DMS153 (cell line): ENCODE measurements at regions not wholly inside any gene's neighbourhood (a gene's known extent, or its start where the extent isn't known, plus 50 kb on each side); places are given as distances from the start of the nearest gene placed in this dataset.

Experiments
- DNase-seq: peaks from one replicate; lab custom pipeline; 2025; lab: John Stamatoyannopoulos, UW

DNA sequence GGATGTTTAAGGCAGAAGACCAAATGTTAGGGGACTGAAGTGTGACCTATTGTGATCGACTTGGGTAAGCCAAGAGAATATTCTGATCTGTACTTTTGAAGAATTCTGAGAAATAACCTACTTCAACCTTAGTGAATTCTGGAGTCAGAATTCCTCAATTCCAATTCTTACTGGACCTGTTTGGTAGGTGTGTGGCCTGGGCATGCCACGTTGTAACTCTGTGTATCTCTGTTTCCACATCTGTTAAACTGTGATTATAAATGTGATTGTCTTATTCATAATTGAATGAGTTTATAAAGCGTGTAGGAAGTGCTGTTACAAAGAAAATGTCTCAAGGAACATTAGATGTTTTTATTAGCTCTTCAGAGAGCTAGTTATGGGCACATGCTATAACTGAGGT is 64.5 kb downstream of the TUSC1 start:
- no peak for DNase-seq

DNA sequence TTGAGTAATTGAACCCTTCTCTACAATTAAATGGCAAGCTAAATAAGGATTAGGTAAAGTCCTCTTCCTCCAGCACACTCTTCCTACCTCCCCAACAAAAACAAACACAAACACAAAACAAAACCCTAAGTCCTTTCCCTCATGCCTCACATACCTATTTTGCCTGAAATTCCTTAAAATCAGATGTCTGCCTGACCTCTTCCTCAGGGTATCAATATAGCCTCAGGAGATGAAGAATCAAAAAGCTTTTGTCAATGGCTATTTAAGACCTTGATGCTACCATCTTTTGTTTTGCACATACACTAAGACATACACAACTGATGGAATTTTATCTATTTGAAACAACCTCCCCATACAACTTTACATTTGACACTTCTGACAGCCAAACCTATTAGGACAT is 75.1 kb downstream of the TUSC1 start:
- no peak for DNase-seq

DNA sequence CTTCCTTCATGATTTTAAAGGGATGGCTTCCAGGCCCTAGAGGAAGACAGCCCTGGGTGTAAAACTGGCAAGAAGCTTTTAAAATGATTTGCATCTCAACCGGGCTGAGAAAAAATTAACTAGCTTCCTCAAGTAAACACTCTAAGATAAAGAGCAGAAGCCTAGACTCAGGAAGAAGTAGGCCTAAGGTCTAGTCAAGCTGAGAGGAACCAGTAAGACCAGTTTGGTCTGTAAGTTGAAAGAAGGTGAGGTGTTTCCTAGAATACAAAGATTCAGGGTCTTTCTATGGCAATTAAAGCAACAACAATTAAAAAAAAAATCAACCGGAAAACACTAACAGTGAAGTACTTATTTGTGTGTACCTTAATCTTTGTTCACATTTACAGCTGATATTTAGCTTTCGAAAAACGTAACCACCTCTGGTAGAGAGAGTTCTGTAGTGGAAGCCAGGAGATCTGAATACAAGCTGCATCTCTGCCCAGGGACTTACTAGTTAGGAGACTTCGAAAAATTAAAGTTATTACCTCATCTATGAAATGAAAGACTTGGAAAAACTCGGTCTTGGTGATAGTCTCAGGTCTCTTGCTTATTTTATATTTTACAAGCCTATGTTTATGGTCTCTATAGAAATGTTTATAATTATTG is 75.7 kb downstream of the TUSC1 start:
- no peak for DNase-seq

DNA sequence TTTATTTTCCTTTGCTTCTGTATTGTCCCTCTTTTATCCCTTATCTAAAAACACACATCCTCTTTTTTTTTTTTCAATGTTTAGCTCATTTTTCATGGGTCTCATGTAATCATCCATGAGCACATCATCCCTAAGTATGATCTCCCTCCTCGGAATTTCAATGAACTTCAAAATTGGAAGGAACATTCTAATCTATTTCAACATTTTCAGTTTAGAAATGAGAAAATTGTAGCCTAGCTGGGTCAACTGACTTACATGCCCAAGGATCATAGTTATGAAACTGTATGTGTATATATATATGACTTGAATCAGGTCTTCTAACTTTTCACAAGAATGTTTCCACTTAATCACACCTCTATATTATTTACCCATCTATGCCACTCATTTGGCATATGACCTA is 77.7 kb downstream of the TUSC1 start:
- no peak for DNase-seq

DNA sequence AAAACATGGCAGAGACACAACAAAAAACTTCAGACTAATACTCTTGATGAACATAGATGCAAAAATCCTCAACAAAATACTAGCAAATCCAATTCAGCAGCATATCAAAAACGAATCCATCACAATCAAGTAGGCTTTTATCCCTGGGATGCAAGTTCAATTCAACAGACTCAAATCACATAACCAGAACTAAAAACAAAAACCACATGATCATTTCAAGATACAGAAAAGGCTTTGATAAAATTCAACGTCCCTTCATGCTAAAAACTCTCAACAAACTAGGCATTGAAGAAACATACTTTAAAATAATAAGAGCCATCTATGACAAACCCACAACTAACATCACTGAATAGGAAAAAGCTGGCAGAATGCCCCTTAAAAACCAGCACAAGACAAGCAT is 93.6 kb downstream of the TUSC1 start:
- DNase-seq = no peak

DNA sequence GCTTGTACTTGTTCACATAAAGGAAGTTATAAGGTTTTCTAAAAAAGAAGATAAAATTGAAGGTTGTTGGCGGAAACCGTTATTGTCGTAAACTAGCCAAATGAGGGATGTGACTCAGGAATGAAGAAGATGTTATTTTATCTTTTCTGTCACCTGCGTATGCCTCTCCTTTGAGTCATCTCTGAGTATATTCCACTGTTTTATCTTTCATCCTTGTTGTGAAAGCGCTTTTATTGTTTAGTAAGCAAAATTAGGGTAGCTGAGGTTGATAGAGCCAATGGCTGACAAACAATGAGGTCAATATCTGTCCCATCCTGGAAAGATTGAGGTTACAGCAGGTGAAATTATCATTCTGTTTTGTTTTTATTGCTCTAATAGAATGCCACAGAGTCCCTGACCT is 105.0 kb downstream of the TUSC1 start:
- no peak for DNase-seq

DNA sequence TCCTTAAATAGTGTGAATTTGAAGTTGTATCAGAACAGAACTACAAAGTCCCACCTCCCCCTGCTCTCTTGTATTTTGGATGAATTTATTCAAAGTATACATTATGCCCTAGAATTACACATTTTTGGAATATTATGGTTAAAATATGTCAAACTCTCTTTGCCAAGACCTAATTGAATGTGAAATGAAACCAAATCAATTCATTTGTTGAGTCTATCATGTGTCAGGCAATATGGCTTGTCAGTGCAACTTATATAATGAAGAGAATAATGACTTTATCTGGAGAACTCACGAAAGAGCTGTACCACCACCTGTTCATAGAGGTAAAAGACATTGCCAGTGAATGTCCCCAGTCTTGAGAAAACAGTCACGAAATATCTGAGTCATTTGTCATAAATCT is 106.8 kb downstream of the TUSC1 start:
- no peak for DNase-seq

DNA sequence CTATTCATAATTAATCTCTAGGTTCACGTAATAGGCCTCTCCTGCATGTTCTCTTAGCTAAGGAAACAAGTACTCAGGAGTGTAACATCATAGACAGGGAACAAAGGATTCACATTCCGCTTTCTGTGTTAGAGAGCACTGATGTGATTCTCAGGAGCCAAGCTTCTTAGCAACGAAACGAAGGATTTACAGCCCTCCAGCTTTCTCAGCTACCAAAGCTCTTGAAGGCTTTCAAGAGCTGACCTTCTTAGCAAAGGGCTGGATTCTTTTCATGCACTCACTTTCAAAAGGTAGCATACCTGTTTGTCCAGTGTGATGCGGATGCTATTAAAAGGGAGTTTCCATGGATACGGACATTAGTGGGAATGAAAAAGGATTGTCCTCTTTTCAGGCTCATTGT is 107.4 kb downstream of the TUSC1 start:
- DNase-seq = no peak

DNA sequence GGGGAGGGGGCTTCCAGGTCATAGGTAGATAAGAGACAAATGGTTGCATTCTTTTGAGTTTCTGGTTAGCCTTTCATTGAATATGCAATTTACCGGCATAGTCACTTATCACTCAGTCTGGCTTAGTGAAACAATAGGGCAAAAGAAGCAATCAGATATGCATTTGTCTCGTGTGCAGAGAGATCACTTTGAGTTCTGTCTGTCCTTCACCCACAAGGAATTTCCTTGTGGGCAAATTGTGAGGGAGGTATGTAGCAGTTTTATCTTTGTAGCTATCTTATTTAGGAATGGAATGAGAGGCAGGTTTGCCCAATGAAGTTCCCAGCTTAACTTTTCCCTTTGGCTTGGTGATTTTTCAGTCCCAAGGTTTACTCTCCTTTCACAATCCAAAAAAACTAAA is 116.1 kb downstream of the TUSC1 start:
- DNase-seq = no peak

DNA sequence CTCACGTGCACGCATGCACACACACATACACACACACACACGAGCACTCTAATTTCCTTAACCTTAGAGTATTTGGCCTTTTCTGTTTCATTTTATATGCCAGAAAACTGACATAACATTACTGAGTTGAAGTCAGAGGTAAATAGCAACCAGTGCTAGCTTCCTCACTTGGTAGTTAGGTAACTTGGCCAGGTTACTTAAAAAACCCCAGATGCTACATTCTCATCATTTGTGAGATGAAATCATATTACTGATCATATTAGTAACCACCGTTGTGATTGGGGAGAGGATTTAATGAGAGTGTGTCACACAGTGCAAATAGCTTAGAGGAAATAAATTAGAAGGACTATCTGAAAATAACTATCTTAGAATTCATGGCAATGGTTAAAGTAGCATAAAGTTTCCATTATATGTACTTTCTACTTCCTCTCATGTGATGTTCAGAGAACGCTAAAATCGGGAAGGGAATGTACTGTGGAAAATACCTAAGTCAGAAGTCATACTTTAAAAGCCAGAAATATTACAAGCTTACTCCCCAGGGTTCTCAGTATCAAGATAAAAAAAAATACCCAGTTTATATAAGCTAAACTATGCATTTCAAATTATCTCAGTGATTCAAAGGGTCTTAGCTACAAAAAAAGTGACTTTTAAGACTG is 120.5 kb downstream of the TUSC1 start:
- DNase-seq = no peak

DNA sequence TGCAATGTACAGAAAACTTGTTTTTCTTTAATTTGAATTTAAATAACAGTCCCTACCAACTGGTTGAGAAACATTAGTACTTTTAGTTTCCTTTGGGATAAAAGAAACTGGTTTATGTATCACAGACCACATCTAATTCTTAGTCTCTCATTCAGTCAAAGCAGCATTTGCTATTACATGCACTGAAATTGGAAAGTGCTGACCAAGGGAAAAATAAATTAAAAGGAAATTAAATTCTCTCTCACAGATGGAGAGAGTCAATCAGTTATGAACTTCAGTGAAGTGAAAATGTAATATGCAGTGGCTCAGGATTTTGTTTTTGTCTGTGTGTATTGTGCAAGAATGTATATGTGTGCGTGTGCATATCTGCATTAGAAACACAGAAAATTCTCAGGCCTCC is 121.7 kb downstream of the TUSC1 start:
- no peak for DNase-seq

DNA sequence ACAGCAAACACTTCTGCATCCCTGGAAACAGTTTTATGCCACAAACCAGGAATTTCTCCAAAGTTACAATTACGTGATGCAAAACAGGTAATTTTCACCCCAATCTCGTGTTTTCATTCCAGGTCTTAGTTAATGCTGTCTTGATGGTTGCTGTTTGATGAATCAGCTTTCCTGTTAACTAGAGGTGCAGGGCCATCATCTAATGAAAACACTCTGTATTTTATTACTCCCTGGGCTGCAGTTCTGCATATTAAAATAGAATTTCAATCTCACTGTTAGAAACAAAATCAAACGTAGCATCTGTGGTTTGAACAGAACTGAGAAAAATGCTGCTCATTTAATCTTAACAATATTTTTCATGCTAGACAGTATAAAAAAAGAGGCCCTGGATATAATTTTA is 129.4 kb downstream of the TUSC1 start:
- no peak for DNase-seq

DNA sequence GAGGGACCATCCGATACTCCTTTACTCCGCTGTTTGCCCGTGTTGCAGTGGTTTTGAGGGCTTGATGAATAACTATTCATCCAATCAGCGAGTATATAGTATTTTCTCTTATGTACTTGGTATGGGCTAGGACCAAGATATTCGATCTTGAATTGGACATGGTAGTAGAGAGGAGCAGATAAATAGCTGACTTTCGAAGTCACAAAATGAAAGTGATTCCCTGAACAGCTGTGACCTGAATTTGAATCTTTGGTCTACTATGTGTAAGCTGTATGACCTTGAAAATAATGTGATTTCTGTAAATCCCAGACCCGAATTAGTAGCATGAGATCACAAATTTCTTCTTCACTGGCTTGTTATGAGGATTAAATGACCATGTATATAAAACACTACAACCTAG is 134.4 kb downstream of the TUSC1 start:
- DNase-seq = no peak

DNA sequence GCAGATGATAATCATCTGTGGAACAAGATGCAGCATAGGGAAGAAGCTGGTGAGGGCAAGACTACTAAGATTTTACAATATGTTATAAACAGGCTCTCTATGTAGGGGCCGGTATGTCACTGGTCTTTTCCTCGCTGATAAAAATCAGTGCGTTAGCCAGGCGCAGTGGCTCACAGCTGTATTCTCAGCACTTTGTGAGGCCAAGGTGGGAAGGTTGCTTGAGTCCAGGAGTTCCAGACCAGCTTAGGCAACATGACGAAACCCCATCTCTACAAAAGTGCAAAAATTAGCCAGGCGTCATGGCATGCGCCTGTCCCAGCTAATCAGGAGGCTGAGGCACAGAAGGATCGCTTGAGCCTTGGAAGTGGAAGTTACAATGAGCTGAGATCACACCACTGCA is 135.9 kb downstream of the TUSC1 start:
- DNase-seq = no peak

DNA sequence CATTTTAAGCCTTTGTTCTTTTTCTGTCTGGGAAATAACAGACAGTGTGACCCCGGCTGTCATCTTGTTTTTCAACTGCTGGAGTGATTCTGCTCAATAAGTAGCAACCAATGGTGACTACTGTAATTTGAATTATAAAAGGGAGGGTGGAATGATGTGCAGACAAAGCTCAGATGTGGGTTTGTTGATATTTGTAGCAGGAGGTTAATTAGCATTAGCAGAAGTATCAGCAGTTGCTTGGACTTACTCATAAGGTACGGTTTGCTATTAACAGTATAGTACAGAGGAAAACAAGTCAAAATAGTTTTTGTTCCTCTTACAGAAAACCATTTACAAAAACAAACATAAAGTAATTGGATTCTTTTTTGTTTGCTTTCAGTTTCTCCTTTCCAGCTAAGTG is 140.4 kb downstream of the TUSC1 start:
- no peak for DNase-seq

DNA sequence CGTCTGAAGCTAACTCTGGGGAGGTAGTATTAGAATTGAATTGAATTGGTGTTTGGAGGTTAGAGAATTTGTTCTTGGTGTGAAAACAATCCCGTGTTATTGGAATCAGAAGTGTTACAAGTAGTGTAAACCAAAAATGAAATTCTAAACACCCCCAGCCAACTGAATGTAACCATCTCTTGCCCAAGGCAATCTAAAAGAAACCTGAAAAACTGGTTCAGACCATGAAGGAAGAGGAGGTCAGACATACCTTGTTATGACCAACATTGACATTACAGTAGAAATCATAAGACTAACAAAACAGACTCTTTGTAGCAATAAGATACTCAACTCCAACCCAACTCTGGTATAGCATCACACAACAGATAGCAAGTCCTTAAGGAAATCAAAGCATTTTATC is 159.0 kb downstream of the TUSC1 start:
- no peak for DNase-seq

DNA sequence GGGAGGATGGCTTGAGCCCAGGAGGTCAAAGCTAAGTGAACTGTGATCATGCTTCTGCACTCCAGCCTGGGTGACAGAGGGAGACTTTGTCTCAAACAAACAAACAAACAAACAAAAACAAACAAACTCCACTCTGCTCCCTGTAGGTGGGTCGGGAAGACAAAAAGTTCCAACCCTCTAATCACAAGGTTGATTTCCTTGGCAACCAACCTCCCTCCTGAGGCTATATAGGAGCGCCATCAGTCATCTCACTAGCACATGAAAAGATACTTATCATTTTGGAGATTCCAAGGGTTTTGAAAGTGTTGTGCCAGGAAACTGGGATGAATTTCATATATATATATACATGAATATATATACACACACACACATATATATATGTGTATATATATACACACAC is 160.5 kb downstream of the TUSC1 start:
- DNase-seq = no peak

DNA sequence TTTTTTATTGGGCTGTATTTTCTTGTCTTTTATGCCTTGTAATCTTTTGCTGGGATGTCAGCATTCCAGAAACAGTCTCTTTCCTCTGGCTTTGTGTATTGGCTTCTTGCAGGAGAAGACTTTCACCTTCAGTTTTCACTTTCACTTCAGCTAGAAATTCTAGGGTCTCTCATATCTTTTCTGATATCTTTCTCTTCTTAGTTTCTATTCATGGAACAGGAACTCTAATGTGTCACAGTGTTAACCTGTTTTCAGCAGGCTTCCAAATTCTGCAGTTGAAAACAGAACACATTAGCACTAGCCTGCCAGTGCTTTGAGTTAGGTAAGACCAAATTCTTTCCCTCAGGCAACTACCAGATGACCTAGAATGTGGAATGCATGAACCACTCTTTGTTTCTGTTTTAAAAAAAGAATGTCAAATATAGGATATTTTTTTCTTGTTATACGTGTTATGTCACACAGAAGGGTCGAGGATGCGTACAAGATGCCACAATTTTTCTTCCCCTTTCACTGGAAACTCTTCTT is 164.7 kb downstream of the TUSC1 start:
- no peak for DNase-seq

DNA sequence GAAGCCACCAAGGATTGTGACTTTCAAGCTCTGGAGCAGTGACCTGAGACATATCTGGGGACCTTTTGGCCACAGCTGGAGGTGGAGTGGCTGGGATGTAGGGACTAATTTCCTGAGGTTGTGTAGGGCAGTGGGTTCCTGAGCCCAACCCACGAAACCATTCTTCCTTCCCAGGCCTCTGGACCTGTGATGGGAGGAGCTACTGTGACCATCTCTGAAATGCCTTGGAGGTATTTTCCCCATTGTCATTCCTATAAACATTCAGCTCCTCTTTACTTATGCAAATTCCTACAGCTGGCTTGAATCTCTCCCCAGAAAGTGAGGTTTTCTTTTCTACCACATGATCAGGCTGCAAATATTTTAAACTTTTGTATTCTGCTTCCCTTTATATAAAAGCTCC is 172.6 kb downstream of the TUSC1 start:
- DNase-seq = no peak

DNA sequence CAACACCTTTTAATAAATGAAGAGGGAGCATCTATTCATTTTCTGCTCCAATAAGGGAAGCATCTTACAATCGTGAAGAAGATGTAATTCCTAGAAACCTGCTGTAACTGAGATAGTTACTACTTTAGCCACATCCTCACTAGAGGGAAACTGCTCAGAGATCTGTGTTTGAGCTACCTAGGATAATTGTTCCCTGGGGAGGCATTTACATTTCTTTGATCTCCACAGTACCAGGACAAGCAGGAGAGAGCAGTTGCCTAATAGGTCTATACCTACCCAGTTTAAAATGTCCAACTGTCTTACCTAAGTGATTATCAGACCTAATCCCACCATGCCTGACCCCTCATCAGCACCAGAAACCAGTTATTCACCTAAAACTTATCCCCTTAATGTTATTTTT is 196.9 kb downstream of the TUSC1 start:
- DNase-seq = no peak

DNA sequence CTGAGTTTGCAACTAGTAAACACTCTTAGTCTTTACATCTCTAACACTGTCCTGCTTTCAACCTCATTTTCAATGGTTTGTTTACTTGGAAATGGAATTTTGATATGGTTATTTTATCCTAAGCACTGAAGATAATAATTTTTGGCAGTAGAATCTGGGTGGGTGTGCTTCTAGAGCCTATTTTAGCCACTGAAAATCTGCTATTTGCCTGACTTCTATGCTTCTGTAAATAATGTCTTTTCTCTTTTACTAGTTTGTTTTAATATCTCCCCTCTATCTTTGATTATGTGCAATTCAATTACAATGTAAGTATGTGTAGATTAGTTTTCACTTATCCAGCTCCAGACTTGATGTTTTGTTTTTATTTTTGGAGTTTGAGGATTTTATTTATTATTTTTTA is 197.5 kb downstream of the TUSC1 start:
- DNase-seq = no peak

DNA sequence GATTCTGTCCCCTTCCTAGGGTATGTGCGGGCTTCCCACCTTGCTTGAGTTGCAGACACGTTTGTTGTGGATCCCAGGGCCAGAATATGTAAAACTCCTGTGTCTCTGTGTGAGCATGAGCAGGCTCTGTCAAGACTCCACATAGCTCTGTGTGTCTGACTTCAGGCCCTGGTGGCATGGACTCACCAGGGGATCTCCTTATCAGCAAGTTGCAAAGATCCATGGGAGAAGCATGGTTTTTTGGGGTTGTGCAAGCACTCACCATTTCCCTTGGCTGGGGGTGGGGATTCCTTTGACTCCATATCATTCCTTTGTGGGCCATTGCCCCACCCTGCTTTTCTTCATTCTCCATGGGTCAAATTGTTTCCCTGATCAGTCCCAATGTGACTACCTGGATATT is 205.6 kb downstream of the TUSC1 start:
- DNase-seq = no peak

DNA sequence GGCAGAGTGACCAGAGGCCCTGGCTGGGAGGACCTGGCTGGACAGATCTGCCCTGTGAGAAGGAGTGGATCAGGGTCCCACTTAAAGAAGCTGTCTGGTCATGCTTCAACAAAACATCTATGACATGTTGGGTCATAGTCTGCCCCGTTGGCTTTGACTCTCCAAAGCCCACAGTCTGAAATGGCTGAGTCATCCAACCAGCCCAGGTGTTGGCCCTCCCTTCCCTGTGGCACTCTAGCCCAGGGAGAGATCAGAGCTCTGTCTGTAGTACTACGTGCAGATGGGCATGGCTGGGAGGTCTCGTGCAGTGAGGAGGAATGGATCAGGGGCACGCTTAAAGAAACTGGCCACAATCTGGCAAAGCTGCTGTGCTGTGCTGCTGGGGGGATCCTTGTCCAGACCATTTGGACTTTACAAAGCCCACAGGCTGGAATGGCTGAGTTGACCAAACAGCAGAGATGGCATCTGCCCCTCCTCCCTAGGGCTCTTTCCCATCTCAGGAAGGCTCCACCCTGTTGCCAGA is 206.1 kb downstream of the TUSC1 start:
- DNase-seq = no peak

DNA sequence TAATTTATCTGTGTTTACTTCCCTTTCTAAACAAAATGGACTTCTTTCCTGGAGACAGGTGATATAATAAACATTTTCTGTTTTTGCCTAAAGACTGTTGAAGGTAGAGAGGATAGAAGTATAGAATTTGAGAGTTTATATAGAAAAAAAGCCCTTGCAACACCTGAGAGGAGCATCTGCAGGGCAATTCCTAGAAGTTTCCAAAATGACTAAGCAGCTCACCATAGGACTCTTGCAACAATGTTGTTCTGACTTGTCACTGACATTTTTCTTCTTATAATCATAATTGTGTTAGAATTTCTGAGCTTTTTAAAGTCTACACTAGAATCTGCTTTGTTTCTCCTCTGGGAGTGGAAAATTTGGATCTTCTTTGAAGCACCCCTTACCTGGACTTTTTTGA is 216.8 kb downstream of the TUSC1 start:
- DNase-seq = no peak
